Erythroblast (primary cell): ENCODE measurements at regions not wholly inside any gene's neighbourhood (a gene's known extent, or its start where the extent isn't known, plus 50 kb on each side); places are given as distances from the start of the nearest gene placed in this dataset.

Source experiments
- DNase-seq, 2 experiments: peaks; one replicate each; lab custom pipeline; 2025; lab: John Stamatoyannopoulos, UW
- GATA1 ChIP-seq: IDR thresholded peaks from 2 replicates; pipeline ENCODE4 v1.6.1; 2011; ENCODE audit warnings: low read depth, mild to moderate bottlenecking, control low read depth, low read length, moderate library complexity
- POLR2A ChIP-seq: IDR thresholded peaks from 2 replicates; pipeline ENCODE4 v1.6.1; 2011; ENCODE audit warnings: mild to moderate bottlenecking, low read length

GRCh38 chr21:16767201-16767600 is 745.6 kb upstream of the CXADR start:
- no peak for TF ChIP-seq GATA1
- TF ChIP-seq POLR2A: no peak
- DNase-seq: no peak

- no peak for TF ChIP-seq GATA1
- no peak for DNase-seq
Observed at GRCh38 chr21:16768096-16768495, 744.7 kb upstream of the CXADR start.

- no peak for DNase-seq
- TF ChIP-seq GATA1 (no peak), POLR2A (no peak)
Observed at GRCh38 chr21:16770266-16770665, 742.6 kb upstream of the CXADR start.

- no peak for TF ChIP-seq GATA1
- TF ChIP-seq POLR2A: no peak
- no peak for DNase-seq
Observed at GRCh38 chr21:16773206-16773605, 739.6 kb upstream of the CXADR start.

- no peak for TF ChIP-seq GATA1
- TF ChIP-seq POLR2A: no peak
Observed at GRCh38 chr21:16775076-16775475, 737.8 kb upstream of the CXADR start.

GRCh38 chr21:16777041-16777720 is 735.7 kb upstream of the CXADR start:
- DNase-seq: no peak

More at GRCh38 chr21:16775076-16775475, 737.8 kb upstream of the CXADR start:
- DNase-seq: no peak

GRCh38 chr21:16788584-16788983 is 724.3 kb upstream of the CXADR start:
- TF ChIP-seq POLR2A (no peak), GATA1 (no peak)

More at GRCh38 chr21:16777041-16777720, 735.7 kb upstream of the CXADR start:
- TF ChIP-seq POLR2A: no peak
- no peak for TF ChIP-seq GATA1

GRCh38 chr21:16789636-16790035 is 723.2 kb upstream of the CXADR start:
- TF ChIP-seq POLR2A: no peak
- TF ChIP-seq GATA1: no peak
- DNase-seq: no peak

More at GRCh38 chr21:16788584-16788983, 724.3 kb upstream of the CXADR start:
- DNase-seq: no peak

- DNase-seq: no peak
- TF ChIP-seq POLR2A: no peak
- no peak for TF ChIP-seq GATA1
Observed at GRCh38 chr21:16792101-16792500, 720.7 kb upstream of the CXADR start.

GRCh38 chr21:16794950-16795349 is 717.9 kb upstream of the CXADR start:
- DNase-seq: no peak

GRCh38 chr21:16796776-16797175 is 716.1 kb upstream of the CXADR start:
- no peak for DNase-seq
- no peak for TF ChIP-seq GATA1
- no peak for TF ChIP-seq POLR2A

More at GRCh38 chr21:16794950-16795349, 717.9 kb upstream of the CXADR start:
- no peak for TF ChIP-seq POLR2A
- TF ChIP-seq GATA1: no peak

GRCh38 chr21:16797540-16797939 is 715.3 kb upstream of the CXADR start:
- no peak for DNase-seq
- no peak for TF ChIP-seq GATA1
- TF ChIP-seq POLR2A: no peak

- DNase-seq: no peak
- no peak for TF ChIP-seq POLR2A
- TF ChIP-seq GATA1: no peak
Observed at GRCh38 chr21:16797966-16798365, 714.9 kb upstream of the CXADR start.

- TF ChIP-seq GATA1: no peak
- TF ChIP-seq POLR2A: no peak
- no peak for DNase-seq
Observed at GRCh38 chr21:16800536-16801275, 712.1 kb upstream of the CXADR start.
